ENCODE measurements at regions not wholly inside any gene's neighbourhood (a gene's known extent, or its start where the extent isn't known, plus 50 kb on each side); places are given as distances from the start of the nearest gene placed in this dataset.

DNA sequence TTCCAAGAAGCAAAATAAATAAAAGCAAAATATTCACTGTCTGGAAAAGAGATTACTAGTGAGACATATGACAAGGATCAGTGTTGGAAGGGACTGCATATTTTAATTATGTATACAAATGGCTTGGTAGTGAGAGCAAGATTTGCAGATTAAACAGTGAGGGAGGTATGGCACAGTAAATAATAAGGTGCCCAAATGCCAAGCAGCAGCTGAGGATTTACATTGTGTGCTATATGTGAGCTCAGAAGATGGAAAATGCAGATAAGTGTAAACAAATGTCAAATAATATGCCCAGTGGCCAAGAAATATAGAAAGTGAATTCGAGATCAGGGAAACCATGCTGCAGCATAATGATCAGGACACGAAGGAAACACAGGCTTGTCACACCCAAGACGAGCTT is 173.8 kb upstream of the NRSN1 start:
- Histone ChIP-seq H3K27me3 (ENCODE audit: control insufficient read depth, insufficient read depth, low read length) (no peaks in the 10 kb centered on the region), H3K36me3 (ENCODE audit: control insufficient read depth, insufficient read depth, low read length) (no peaks in the 10 kb centered on the region), H3K4me3 (ENCODE audit: low read depth, low read length) (no peak overlapping the region)
- TF ChIP-seq, protein P1, sequence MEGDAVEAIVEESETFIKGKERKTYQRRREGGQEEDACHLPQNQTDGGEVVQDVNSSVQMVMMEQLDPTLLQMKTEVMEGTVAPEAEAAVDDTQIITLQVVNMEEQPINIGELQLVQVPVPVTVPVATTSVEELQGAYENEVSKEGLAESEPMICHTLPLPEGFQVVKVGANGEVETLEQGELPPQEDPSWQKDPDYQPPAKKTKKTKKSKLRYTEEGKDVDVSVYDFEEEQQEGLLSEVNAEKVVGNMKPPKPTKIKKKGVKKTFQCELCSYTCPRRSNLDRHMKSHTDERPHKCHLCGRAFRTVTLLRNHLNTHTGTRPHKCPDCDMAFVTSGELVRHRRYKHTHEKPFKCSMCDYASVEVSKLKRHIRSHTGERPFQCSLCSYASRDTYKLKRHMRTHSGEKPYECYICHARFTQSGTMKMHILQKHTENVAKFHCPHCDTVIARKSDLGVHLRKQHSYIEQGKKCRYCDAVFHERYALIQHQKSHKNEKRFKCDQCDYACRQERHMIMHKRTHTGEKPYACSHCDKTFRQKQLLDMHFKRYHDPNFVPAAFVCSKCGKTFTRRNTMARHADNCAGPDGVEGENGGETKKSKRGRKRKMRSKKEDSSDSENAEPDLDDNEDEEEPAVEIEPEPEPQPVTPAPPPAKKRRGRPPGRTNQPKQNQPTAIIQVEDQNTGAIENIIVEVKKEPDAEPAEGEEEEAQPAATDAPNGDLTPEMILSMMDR (IDR thresholded peaks at IDR 0.05; ENCODE audit: insufficient read depth, low read length, poor library complexity, severe bottlenecking), result no peak
- DNase-seq (ENCODE audit: low read depth), result no peak

DNA sequence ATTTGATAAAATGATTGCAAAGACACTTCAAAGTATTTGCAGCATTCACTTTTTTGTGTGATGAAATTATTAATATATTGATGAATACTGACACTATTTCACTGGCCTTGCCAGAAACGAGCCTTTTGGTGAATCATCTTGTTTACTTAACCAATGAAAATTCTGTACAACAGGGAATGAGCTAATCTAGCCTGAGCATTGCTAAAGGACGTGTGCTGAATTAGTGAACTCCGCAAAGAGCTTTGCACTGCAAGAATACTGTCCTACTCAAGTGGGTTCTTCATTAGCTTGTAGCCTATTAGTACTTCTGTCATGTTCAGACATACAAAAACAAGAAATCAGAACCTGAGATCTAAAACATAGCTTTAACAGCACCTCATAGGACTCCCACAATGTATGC is 172.0 kb upstream of the NRSN1 start:
- DNase-seq (ENCODE audit: low read depth), result no peak
- Histone ChIP-seq H3K4me3 (ENCODE audit: low read depth, low read length) (no peak overlapping the region), H3K36me3 (ENCODE audit: control insufficient read depth, insufficient read depth, low read length) (no peaks in the 10 kb centered on the region), H3K27me3 (ENCODE audit: control insufficient read depth, insufficient read depth, low read length) (no peaks in the 10 kb centered on the region)
- TF ChIP-seq, protein P1 (IDR thresholded peaks at IDR 0.05; ENCODE audit: insufficient read depth, low read length, poor library complexity, severe bottlenecking), result no peak

DNA sequence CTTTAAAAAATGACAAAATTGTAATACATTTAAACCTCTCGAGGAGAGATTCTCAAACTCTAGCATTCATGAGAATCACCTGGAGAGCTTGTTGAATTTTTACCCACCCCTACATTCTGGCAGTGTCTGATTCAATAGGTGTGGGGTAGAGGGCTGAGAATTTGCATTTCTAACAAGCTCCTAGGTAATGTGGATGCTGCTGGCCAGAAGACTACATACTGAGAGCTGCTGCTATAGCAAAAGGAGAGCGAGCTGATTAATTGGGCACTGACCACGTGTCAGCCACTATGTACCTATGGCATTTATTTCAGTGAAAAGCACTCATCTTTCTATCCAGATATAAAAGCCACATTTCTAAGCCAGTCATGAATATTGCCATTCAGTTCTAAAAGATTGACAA is 169.0 kb upstream of the NRSN1 start:
- DNase-seq (ENCODE audit: low read depth), result no peak
- TF ChIP-seq, protein P1 (IDR thresholded peaks at IDR 0.05; ENCODE audit: insufficient read depth, low read length, poor library complexity, severe bottlenecking), result no peak
- H3K4me3 ChIP-seq (ENCODE audit: low read depth, low read length), result no peak overlapping the region
- no peaks in the 10 kb centered on the region for H3K36me3 ChIP-seq (ENCODE audit: control insufficient read depth, insufficient read depth, low read length)
- H3K27me3 ChIP-seq (ENCODE audit: control insufficient read depth, insufficient read depth, low read length), result no peaks in the 10 kb centered on the region

DNA sequence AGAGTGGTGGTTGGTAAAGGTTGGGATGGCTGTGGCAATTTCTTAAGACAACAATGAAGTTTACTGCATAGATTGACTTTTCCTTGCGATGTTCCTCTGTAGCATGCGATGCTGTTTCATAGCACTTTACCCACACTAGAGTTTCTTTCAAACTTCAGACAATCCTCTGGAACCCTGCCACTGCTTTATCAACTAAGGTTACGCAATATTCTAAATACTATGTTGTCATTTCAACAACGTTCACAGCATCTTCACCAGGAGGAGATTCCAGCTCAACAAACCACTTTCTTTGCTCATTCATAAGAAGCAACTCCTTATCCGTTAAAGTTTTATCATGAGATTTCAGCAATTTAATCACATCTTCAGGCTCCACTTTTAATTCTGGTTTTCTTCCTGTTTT is 161.2 kb upstream of the NRSN1 start:
- TF ChIP-seq, protein P1 (IDR thresholded peaks at IDR 0.05; ENCODE audit: insufficient read depth, low read length, poor library complexity, severe bottlenecking), result no peak
- no peak overlapping the region for H3K4me3 ChIP-seq (ENCODE audit: low read depth, low read length)
- no peak for DNase-seq (ENCODE audit: low read depth)
- no peaks in the 10 kb centered on the region for H3K36me3 ChIP-seq (ENCODE audit: control insufficient read depth, insufficient read depth, low read length)
- no peaks in the 10 kb centered on the region for H3K27me3 ChIP-seq (ENCODE audit: control insufficient read depth, insufficient read depth, low read length)

DNA sequence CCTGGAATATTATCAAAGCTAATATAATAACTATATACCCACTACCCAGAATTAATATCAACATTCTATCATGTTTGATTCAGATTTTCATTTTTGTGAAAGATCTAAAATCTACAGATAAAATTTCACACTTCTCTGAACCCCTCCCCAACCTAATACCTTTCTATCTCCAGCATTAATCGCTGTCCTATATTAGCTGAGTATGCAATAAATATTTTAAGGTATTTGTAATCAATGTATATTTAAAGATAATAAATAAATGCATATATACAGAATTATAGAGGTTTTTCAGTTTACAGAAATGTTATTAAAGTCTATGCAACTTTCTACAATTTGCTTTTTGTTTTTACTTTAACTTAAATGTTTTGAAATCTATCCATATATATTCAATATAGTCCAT is 156.7 kb upstream of the NRSN1 start:
- H3K4me3 ChIP-seq (ENCODE audit: low read depth, low read length), result no peak overlapping the region
- no peak for DNase-seq (ENCODE audit: low read depth)
- TF ChIP-seq, protein P1 (IDR thresholded peaks at IDR 0.05; ENCODE audit: insufficient read depth, low read length, poor library complexity, severe bottlenecking), result no peak
- no peaks in the 10 kb centered on the region for H3K36me3 ChIP-seq (ENCODE audit: control insufficient read depth, insufficient read depth, low read length)
- H3K27me3 ChIP-seq (ENCODE audit: control insufficient read depth, insufficient read depth, low read length), result no peaks in the 10 kb centered on the region

DNA sequence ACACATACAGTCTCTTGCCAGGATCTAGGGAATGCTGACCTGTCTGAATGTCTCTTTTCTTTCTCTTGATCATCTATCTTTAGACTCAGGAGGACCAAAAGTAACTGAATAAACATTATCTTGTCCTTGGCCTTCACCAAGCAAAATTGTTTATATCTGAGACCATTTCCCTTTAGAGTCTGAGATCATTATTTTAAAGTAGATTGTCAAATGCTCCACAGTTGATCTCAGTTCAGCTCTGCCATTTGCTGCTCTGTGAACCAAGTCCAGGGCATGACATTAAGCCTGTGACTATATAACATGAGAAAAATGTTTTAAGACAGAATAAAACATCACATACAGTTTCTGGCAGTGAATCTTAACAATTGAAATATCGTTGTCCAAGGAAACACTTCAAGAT is 148.3 kb upstream of the NRSN1 start:
- DNase-seq (ENCODE audit: low read depth), result no peak
- TF ChIP-seq, protein P1 (IDR thresholded peaks at IDR 0.05; ENCODE audit: insufficient read depth, low read length, poor library complexity, severe bottlenecking), result no peak
- H3K4me3 ChIP-seq (ENCODE audit: low read depth, low read length), result no peak overlapping the region
- no peaks in the 10 kb centered on the region for H3K27me3 ChIP-seq (ENCODE audit: control insufficient read depth, insufficient read depth, low read length)
- no peaks in the 10 kb centered on the region for H3K36me3 ChIP-seq (ENCODE audit: control insufficient read depth, insufficient read depth, low read length)

Measured in kidney epithelial cell (primary cell).